ENCODE measurements at regions not wholly inside any gene's neighbourhood (a gene's known extent, or its start where the extent isn't known, plus 50 kb on each side); places are given as distances from the start of the nearest gene placed in this dataset.

GRCh38 chr7:17485368-17485767 is 186.9 kb downstream of the AHR start:
- Histone ChIP-seq H3K4me2 (ENCODE audit: low read length) (no peak overlapping the region), H3K4me3 (ENCODE audit: low read depth, low read length) (no peak overlapping the region), H3K4me1 (no peaks in the 10 kb centered on the region), H3K27ac (no peak overlapping the region), H3K9ac (no peak overlapping the region), H3K36me3 (ENCODE audit: control insufficient read depth, insufficient read depth, low read length) (no peaks in the 10 kb centered on the region), H3K79me2 (no peaks in the 10 kb centered on the region), H3K27me3 (ENCODE audit: control insufficient read depth, insufficient read depth, low read length) (no peaks in the 10 kb centered on the region), H3K9me3 (ENCODE audit: control insufficient read depth, low read length) (no peaks in the 10 kb centered on the region), H2AFZ (no peak overlapping the region)
- TF ChIP-seq CTCF (IDR thresholded peaks at IDR 0.05), result no peak

GRCh38 chr7:17485904-17486303 is 187.5 kb downstream of the AHR start:
- TF ChIP-seq CTCF (IDR thresholded peaks at IDR 0.05), result no peak
- no peaks in the 10 kb centered on the region for H3K9me3 ChIP-seq (ENCODE audit: control insufficient read depth, low read length)
- H3K36me3 ChIP-seq (ENCODE audit: control insufficient read depth, insufficient read depth, low read length), result no peaks in the 10 kb centered on the region
- no peak overlapping the region for H3K4me3 ChIP-seq (ENCODE audit: low read depth, low read length)
- H3K4me2 ChIP-seq (ENCODE audit: low read length), result no peak overlapping the region
- no peaks in the 10 kb centered on the region for H3K79me2 ChIP-seq
- H3K27ac ChIP-seq, result no peak overlapping the region
- no peaks in the 10 kb centered on the region for H3K27me3 ChIP-seq (ENCODE audit: control insufficient read depth, insufficient read depth, low read length)
- H3K9ac ChIP-seq, result no peak overlapping the region
- no peaks in the 10 kb centered on the region for H3K4me1 ChIP-seq
- no peak overlapping the region for H2AFZ ChIP-seq

GRCh38 chr7:17486835-17487234 is 188.4 kb downstream of the AHR start:
- no peaks in the 10 kb centered on the region for H3K9me3 ChIP-seq (ENCODE audit: control insufficient read depth, low read length)
- no peak for TF ChIP-seq CTCF (IDR thresholded peaks at IDR 0.05)
- H3K4me3 ChIP-seq (ENCODE audit: low read depth, low read length), result no peak overlapping the region
- no peaks in the 10 kb centered on the region for H3K4me1 ChIP-seq
- no peak overlapping the region for H2AFZ ChIP-seq
- no peaks in the 10 kb centered on the region for H3K27me3 ChIP-seq (ENCODE audit: control insufficient read depth, insufficient read depth, low read length)
- no peak overlapping the region for H3K9ac ChIP-seq
- no peak overlapping the region for H3K4me2 ChIP-seq (ENCODE audit: low read length)
- H3K27ac ChIP-seq, result no peak overlapping the region
- no peaks in the 10 kb centered on the region for H3K36me3 ChIP-seq (ENCODE audit: control insufficient read depth, insufficient read depth, low read length)
- no peaks in the 10 kb centered on the region for H3K79me2 ChIP-seq

- Histone ChIP-seq H2AFZ (no peak overlapping the region), H3K4me3 (ENCODE audit: low read depth, low read length) (no peak overlapping the region), H3K9ac (no peak overlapping the region), H3K79me2 (no peaks in the 10 kb centered on the region), H3K4me2 (ENCODE audit: low read length) (no peak overlapping the region), H3K4me1 (no peaks in the 10 kb centered on the region), H3K9me3 (ENCODE audit: control insufficient read depth, low read length) (no peaks in the 10 kb centered on the region), H3K36me3 (ENCODE audit: control insufficient read depth, insufficient read depth, low read length) (no peaks in the 10 kb centered on the region), H3K27ac (no peak overlapping the region), H3K27me3 (ENCODE audit: control insufficient read depth, insufficient read depth, low read length) (no peaks in the 10 kb centered on the region)
- no peak for TF ChIP-seq CTCF (IDR thresholded peaks at IDR 0.05)
Observed at GRCh38 chr7:17487343-17487742, 188.9 kb downstream of the AHR start.

- Histone ChIP-seq H2AFZ (no peak overlapping the region), H3K4me1 (no peaks in the 10 kb centered on the region), H3K9me3 (ENCODE audit: control insufficient read depth, low read length) (no peaks in the 10 kb centered on the region), H3K4me3 (ENCODE audit: low read depth, low read length) (no peak overlapping the region), H3K27me3 (ENCODE audit: control insufficient read depth, insufficient read depth, low read length) (no peaks in the 10 kb centered on the region), H3K36me3 (ENCODE audit: control insufficient read depth, insufficient read depth, low read length) (no peaks in the 10 kb centered on the region), H3K79me2 (no peaks in the 10 kb centered on the region), H3K4me2 (ENCODE audit: low read length) (no peak overlapping the region), H3K9ac (no peak overlapping the region), H3K27ac (no peak overlapping the region)
- no peak for TF ChIP-seq CTCF (IDR thresholded peaks at IDR 0.05)
Observed at GRCh38 chr7:17488829-17489228, 190.4 kb downstream of the AHR start.
